Liver (tissue), 8 donors: ENCODE measurements at regions not wholly inside any gene's neighbourhood (a gene's known extent, or its start where the extent isn't known, plus 50 kb on each side); places are given as distances from the start of the nearest gene placed in this dataset.

Source experiments
- DNase-seq: peaks from one replicate; pipeline ENCODE4 v3.0.0-alpha.2; 2017; ENCODE audit warnings: low spot score
- H3K27ac ChIP-seq, 2 donors: one replicate each; pipeline ENCODE4 v1.7.0; 2013; ENCODE audit warnings: inconsistent platforms in 2 of 2, low read length in 2 of 2, control low read depth in 1 of 2, low read depth in 1 of 2, mild to moderate bottlenecking in 1 of 2
- H3K27me3 ChIP-seq, 4 donors: one replicate each; pipeline versions ENCODE4 v1.6.1 to v1.7.0; 2013; ENCODE audit warnings: low read length in 3 of 4, inconsistent platforms in 1 of 4, mild to moderate bottlenecking in 1 of 4, moderate library complexity in 1 of 4; ENCODE audit not compliant: control insufficient read depth in 4 of 4, insufficient read depth in 4 of 4
- H3K36me3 ChIP-seq, 4 donors: one replicate each; pipeline versions ENCODE4 v1.6.1 to v1.7.0; 2013; ENCODE audit warnings: low read length in 3 of 4, mild to moderate bottlenecking in 3 of 4, low read depth in 1 of 4, moderate library complexity in 1 of 4; ENCODE audit not compliant: control insufficient read depth in 4 of 4, insufficient read depth in 3 of 4
- H3K4me1 ChIP-seq, 4 donors: one replicate each; pipeline versions ENCODE4 v1.6.1 to v1.7.0; 2013; ENCODE audit warnings: low read length in 3 of 4, mild to moderate bottlenecking in 3 of 4, moderate library complexity in 1 of 4; ENCODE audit not compliant: control insufficient read depth in 4 of 4, insufficient read depth in 4 of 4
- H3K4me3 ChIP-seq, 3 donors: one replicate each; pipeline versions ENCODE4 v1.6.1 to v1.7.0; 2013; ENCODE audit warnings: low read length in 3 of 3, control low read depth in 1 of 3, low read depth in 1 of 3, mild to moderate bottlenecking in 1 of 3
- H3K9ac ChIP-seq, 2 donors: one replicate each; pipeline ENCODE4 v1.7.0; 2013; ENCODE audit warnings: low read length in 2 of 2, mild to moderate bottlenecking in 2 of 2, moderate library complexity in 2 of 2, control low read depth in 1 of 2, low read depth in 1 of 2
- H3K9me3 ChIP-seq, 4 donors: one replicate each; pipeline versions ENCODE4 v1.6.1 to v1.7.0; 2013; ENCODE audit warnings: low read length in 3 of 4; ENCODE audit not compliant: control insufficient read depth in 4 of 4
- EGR1 ChIP-seq, 2 donors: IDR thresholded peaks; 2 replicates each; pipeline ENCODE4 v1.6.1; 2016 to 2018; ENCODE audit warnings: antibody characterized with exemption in 2 of 2, low read depth in 2 of 2
- FOXA1 ChIP-seq: IDR thresholded peaks from 2 replicates; pipeline ENCODE4 v1.6.1; 2016; ENCODE audit warnings: antibody characterized with exemption
- FOXA2 ChIP-seq: IDR thresholded peaks from 2 replicates; pipeline ENCODE4 v1.6.1; 2016; ENCODE audit warnings: antibody characterized with exemption
- GABPA ChIP-seq, 2 donors: IDR thresholded peaks in 1 of 2; conservative IDR thresholded peaks in 1 of 2; 2 replicates each; pipeline ENCODE4 v1.6.1; 2016; ENCODE audit warnings: antibody characterized with exemption in 2 of 2, mild to moderate bottlenecking in 1 of 2, moderate library complexity in 1 of 2
- HNF4A ChIP-seq, 2 donors: conservative IDR thresholded peaks; 2 replicates each; pipeline ENCODE4 v1.6.1; 2016; ENCODE audit warnings: antibody characterized with exemption in 2 of 2, mild to moderate bottlenecking in 2 of 2
- HNF4G ChIP-seq: IDR thresholded peaks from 2 replicates; pipeline ENCODE4 v1.6.1; 2016; ENCODE audit warnings: antibody characterized with exemption
- JUND ChIP-seq, 2 donors: IDR thresholded peaks; 2 replicates each; pipeline ENCODE4 v1.6.1; 2016; ENCODE audit warnings: antibody characterized with exemption in 2 of 2
- NR2F2 ChIP-seq: IDR thresholded peaks from 2 replicates; pipeline ENCODE4 v1.6.1; 2016; ENCODE audit warnings: antibody characterized with exemption
- RAD21 ChIP-seq, 2 donors: IDR thresholded peaks; 2 replicates each; pipeline ENCODE4 v1.6.1; 2016; ENCODE audit warnings: antibody characterized with exemption in 2 of 2, mild to moderate bottlenecking in 2 of 2
- RXRA ChIP-seq, 2 donors: IDR thresholded peaks; 2 replicates each; pipeline ENCODE4 v1.6.1; 2017 to 2018; ENCODE audit warnings: antibody characterized with exemption in 2 of 2, mild to moderate bottlenecking in 1 of 2
- SP1 ChIP-seq: IDR thresholded peaks from 2 replicates; pipeline ENCODE4 v1.6.1; 2018; ENCODE audit warnings: antibody characterized with exemption, mild to moderate bottlenecking
- TAF1 ChIP-seq: conservative IDR thresholded peaks from 2 replicates; pipeline ENCODE4 v1.6.1; 2016; ENCODE audit warnings: antibody characterized with exemption, mild to moderate bottlenecking
- YY1 ChIP-seq: IDR thresholded peaks from 2 replicates; pipeline ENCODE4 v1.6.1; 2016; ENCODE audit warnings: antibody characterized with exemption, mild to moderate bottlenecking
- WGBS: extraction: QIAGEN DNeasy Blood & Tissue Kit; methylation state at CpG from one replicate; pipeline ENCODE4 v1.1.7; 2013; 5-methylcytosine and 5-hydroxymethylcytosine counted together
- TF ChIP-seq, protein P1 (sequence below): IDR thresholded peaks from 2 replicates; pipeline ENCODE4 v1.6.1; 2016; ENCODE audit warnings: antibody characterized with exemption, mild to moderate bottlenecking
- TF ChIP-seq, protein P2 (sequence below): IDR thresholded peaks from 2 replicates; pipeline ENCODE4 v1.6.1; 2016; ENCODE audit warnings: antibody characterized with exemption
- TF ChIP-seq, protein P3 (sequence below): IDR thresholded peaks from 2 replicates; pipeline ENCODE4 v1.6.1; 2016; ENCODE audit warnings: antibody characterized with exemption
- TF ChIP-seq, protein P4 (sequence below): fragments of 150-350 bp; IDR thresholded peaks from 2 replicates; pipeline ENCODE4 v1.5.1; 2017; ENCODE audit warnings: improper control_type of control experiment, low read depth, low read length; ENCODE audit not compliant: missing input control
- TF ChIP-seq, protein P5 (sequence below): IDR thresholded peaks from 2 replicates; pipeline ENCODE4 v1.6.1; 2016; ENCODE audit warnings: antibody characterized with exemption
- donor health status: healthy.
- donor health status: healthy.
- donor health status: healthy.
- donor health status: healthy.
- donor health status: healthy.

DNA sequence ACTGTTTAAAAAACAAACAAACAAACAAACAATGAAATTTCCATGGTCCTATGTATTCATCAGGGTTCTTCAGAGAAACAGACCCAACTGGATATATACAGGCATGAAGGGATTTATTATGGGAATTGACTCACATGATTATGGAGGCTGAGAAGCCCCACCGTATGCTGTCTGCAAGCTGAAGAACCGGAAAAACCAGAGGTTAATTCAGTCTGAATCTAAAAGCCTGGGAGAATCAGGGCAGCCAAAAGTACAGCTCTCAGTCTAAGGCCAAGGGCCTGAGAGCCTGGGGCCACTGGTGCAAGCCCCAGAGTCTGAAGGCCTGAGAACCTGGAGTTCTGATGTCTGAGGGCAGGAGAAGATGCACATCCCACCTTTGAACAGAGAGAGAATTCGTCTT lies 163.5 kb downstream of the MDFIC start:
- Histone ChIP-seq H3K36me3 (no peaks in the 10 kb centered on the region), H3K4me1 (peaks cover 3 to 23% (median 16%) of the 10 kb centered on the region in 4 donors), H3K27me3 (no peaks in the 10 kb centered on the region), H3K9ac (no peak overlapping the region), H3K27ac (no peak overlapping the region), H3K4me3 (no peak overlapping the region), H3K9me3 (no peaks in the 10 kb centered on the region)
- no peak for DNase-seq
- TF ChIP-seq FOXA2 = no peak
- no peak for TF ChIP-seq GABPA (IDR thresholded peaks at IDR 0.05 in 1 of 2, conservative IDR thresholded peaks at IDR 0.05 in 1 of 2)
- no peak for TF ChIP-seq HNF4G
- TF ChIP-seq RXRA (IDR thresholded peaks at IDR 0.05) = no peak
- TF ChIP-seq HNF4A (conservative IDR thresholded peaks at IDR 0.05) = no peak
- no peak for TF ChIP-seq YY1
- no peak for TF ChIP-seq EGR1 (IDR thresholded peaks at IDR 0.05; ENCODE audit: low read depth in 2 of 2)
- TF ChIP-seq, protein P1, sequence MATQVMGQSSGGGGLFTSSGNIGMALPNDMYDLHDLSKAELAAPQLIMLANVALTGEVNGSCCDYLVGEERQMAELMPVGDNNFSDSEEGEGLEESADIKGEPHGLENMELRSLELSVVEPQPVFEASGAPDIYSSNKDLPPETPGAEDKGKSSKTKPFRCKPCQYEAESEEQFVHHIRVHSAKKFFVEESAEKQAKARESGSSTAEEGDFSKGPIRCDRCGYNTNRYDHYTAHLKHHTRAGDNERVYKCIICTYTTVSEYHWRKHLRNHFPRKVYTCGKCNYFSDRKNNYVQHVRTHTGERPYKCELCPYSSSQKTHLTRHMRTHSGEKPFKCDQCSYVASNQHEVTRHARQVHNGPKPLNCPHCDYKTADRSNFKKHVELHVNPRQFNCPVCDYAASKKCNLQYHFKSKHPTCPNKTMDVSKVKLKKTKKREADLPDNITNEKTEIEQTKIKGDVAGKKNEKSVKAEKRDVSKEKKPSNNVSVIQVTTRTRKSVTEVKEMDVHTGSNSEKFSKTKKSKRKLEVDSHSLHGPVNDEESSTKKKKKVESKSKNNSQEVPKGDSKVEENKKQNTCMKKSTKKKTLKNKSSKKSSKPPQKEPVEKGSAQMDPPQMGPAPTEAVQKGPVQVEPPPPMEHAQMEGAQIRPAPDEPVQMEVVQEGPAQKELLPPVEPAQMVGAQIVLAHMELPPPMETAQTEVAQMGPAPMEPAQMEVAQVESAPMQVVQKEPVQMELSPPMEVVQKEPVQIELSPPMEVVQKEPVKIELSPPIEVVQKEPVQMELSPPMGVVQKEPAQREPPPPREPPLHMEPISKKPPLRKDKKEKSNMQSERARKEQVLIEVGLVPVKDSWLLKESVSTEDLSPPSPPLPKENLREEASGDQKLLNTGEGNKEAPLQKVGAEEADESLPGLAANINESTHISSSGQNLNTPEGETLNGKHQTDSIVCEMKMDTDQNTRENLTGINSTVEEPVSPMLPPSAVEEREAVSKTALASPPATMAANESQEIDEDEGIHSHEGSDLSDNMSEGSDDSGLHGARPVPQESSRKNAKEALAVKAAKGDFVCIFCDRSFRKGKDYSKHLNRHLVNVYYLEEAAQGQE = no peak
- TF ChIP-seq, protein P2, sequence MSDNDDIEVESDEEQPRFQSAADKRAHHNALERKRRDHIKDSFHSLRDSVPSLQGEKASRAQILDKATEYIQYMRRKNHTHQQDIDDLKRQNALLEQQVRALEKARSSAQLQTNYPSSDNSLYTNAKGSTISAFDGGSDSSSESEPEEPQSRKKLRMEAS = no peak
- TF ChIP-seq, protein P3, sequence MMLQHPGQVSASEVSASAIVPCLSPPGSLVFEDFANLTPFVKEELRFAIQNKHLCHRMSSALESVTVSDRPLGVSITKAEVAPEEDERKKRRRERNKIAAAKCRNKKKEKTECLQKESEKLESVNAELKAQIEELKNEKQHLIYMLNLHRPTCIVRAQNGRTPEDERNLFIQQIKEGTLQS = no peak
- 93% methylated on average over 3 of the region's 3 CpGs for WGBS

DNA sequence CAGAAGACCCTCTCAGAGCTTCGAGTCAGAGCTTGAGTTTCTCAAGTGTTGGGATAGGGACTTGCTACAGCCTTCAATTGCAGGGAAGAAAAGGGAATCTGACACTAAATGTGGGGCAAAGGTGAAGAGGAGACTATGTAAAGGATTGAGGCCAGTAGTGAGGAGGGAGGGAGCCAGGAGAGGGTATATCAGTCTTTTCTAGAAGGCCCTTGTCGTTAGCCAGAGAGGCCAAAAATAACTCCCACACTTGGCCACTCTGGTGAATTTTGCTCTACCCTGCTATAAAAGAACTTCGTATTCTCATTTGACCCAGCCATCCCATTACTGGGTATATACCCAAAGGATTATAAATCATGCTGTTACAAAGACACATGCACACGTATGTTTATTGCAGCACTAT lies 162.0 kb downstream of the MDFIC start:
- DNase-seq = no peak
- Histone ChIP-seq H3K36me3 (no peaks in the 10 kb centered on the region), H3K4me3 (no peak overlapping the region), H3K9me3 (no peaks in the 10 kb centered on the region), H3K9ac (no peak overlapping the region), H3K4me1 (peaks cover 2 to 19% (median 16%) of the 10 kb centered on the region in 4 donors), H3K27me3 (no peaks in the 10 kb centered on the region), H3K27ac (no peak overlapping the region)
- WGBS = 93% methylated on average over 4 of the region's 4 CpGs
- TF ChIP-seq RXRA (IDR thresholded peaks at IDR 0.05) (no peak), RAD21 (IDR thresholded peaks at IDR 0.05) (no peak), JUND (IDR thresholded peaks at IDR 0.05) (no peak), YY1 (no peak), GABPA (IDR thresholded peaks at IDR 0.05 in 1 of 2, conservative IDR thresholded peaks at IDR 0.05 in 1 of 2) (no peak), TAF1 (no peak), SP1 (no peak), NR2F2 (no peak), FOXA2 (no peak), HNF4A (conservative IDR thresholded peaks at IDR 0.05) (no peak), FOXA1 (no peak)
- TF ChIP-seq, protein P3 = no peak
- TF ChIP-seq, protein P1 = no peak
- TF ChIP-seq, protein P4, sequence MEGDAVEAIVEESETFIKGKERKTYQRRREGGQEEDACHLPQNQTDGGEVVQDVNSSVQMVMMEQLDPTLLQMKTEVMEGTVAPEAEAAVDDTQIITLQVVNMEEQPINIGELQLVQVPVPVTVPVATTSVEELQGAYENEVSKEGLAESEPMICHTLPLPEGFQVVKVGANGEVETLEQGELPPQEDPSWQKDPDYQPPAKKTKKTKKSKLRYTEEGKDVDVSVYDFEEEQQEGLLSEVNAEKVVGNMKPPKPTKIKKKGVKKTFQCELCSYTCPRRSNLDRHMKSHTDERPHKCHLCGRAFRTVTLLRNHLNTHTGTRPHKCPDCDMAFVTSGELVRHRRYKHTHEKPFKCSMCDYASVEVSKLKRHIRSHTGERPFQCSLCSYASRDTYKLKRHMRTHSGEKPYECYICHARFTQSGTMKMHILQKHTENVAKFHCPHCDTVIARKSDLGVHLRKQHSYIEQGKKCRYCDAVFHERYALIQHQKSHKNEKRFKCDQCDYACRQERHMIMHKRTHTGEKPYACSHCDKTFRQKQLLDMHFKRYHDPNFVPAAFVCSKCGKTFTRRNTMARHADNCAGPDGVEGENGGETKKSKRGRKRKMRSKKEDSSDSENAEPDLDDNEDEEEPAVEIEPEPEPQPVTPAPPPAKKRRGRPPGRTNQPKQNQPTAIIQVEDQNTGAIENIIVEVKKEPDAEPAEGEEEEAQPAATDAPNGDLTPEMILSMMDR = no peak
- TF ChIP-seq, protein P2 = no peak
- TF ChIP-seq, protein P5, sequence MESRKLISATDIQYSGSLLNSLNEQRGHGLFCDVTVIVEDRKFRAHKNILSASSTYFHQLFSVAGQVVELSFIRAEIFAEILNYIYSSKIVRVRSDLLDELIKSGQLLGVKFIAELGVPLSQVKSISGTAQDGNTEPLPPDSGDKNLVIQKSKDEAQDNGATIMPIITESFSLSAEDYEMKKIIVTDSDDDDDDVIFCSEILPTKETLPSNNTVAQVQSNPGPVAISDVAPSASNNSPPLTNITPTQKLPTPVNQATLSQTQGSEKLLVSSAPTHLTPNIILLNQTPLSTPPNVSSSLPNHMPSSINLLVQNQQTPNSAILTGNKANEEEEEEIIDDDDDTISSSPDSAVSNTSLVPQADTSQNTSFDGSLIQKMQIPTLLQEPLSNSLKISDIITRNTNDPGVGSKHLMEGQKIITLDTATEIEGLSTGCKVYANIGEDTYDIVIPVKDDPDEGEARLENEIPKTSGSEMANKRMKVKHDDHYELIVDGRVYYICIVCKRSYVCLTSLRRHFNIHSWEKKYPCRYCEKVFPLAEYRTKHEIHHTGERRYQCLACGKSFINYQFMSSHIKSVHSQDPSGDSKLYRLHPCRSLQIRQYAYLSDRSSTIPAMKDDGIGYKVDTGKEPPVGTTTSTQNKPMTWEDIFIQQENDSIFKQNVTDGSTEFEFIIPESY = no peak
